OCI-M1 (cell line): ENCODE measurements at regions not wholly inside any gene's neighbourhood (a gene's known extent, or its start where the extent isn't known, plus 50 kb on each side); places are given as distances from the start of the nearest gene placed in this dataset.

Experiments
- DNase-seq: peaks from one replicate; lab custom pipeline; 2025; lab: John Stamatoyannopoulos, UW

DNA sequence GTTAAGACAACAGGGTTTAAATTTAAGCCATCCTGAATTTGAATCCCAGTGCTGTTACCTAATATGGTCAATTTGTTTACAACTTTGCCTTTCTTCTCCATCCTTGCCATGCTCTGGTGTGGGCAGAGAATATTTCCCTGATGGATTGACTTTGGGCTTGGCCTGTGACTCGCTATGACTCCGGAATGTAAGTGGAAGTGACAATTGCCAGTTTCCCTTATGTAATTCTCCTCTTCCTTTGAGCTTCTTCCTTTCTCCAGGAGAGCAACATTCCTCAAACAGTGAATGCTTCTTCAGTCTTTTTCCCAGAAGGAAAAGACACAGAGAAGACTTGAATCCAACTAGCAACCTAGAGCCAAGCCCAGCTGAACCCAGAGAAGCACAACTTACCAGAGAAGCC, 159.1 kb downstream of the LURAP1L start:
- DNase-seq: no peak

DNA sequence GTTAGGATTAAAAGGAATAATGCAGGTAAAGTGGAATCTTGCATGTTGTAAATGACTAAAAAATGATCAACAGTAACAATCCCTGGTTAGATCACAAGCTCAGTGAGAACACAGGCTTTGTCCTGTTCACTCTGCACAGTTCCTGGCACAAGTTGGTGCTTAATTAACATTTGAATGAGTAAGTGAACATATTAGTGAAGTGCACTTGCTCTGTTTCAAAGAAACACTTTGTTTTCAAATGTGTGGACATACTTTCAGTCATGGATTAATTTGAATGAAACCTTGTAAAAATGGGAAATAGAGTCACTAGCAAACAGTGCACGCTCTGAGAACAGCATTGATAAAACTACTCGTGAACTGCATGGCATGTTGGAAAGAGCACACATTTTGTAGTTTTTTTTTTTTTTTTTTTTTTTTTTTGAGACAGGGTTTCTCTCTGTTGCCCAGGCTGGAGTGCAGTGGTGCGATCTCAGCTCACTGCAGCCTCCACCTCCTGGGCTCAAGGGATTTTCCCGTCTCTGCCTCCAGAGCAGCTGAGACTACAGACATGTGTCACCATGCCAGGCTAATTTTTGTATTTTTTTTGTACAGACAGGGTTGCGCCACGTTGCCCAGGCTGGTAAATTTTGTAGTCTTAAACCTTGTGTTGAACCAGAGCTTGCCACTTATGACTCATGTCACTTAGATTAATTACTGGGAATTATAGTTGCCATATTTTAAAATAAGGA, 159.9 kb downstream of the LURAP1L start:
- no peak for DNase-seq

DNA sequence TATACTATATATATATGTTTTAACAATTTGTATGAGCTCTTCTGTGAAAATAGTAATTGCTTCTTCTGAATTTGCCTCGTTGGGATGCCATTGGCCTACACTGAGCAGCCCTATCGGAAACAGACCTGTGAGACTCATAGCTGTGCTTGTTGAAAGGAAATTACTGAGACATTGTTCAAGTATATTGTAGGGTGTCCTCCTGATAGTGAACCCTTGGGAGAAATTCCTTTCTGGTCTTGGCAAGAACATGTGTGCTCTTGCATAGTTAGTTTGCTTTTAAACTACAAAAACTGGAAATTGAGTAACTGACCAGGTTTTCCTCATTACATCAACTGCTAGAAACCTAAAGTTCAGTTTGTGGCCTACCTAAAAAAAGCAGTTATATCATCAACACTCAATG, 160.9 kb downstream of the LURAP1L start:
- no peak for DNase-seq

DNA sequence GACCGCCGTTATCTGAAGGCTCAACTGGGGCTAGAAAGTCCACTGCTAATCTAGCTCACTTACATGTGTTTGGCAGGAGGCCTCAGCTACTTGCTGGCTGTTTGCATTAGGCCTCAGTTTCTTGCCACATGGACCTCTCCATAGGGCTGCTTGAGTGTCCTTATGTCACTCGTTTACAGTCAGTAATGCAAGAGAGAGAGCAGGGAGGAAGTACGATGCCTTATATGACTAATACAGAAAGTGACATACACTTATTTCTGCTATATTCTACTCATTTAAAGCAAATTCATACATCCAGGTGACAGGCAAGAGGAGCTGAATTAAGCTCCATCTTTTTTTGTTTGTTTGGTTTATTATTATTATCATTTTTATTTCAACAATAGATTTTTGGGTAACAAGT, 179.6 kb downstream of the LURAP1L start:
- no peak for DNase-seq

DNA sequence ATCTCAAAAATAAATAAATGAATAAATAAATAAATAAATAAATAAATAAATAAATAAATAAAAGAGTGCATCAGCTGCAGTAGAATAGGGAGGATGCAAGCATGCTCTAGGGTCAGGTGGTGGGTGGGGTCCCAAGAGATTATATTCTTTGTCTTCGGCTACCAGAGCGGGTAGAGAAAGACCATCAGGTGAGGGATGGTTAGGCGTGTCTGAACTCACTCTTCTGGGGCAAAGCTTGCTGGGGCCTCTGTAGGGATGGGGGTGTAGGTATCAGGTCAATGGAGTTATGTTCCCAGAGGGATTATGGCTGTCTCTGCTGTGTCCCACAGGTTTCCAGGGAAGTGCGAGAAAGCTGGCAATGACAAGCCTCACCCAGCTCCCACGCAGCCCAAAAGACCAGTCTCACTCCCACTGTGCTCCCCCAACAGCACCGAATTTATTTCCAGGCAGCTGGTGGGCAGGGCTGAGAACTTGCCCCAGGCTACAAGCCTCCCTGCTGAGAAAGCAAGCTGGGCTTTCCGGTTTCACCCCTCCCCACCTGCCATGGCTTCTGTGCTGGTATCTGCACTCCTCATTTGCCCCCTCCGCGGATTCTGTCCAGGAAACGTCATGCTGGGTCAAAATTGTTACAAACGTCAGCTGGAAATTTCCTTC, 180.8 kb downstream of the LURAP1L start:
- no peak for DNase-seq

DNA sequence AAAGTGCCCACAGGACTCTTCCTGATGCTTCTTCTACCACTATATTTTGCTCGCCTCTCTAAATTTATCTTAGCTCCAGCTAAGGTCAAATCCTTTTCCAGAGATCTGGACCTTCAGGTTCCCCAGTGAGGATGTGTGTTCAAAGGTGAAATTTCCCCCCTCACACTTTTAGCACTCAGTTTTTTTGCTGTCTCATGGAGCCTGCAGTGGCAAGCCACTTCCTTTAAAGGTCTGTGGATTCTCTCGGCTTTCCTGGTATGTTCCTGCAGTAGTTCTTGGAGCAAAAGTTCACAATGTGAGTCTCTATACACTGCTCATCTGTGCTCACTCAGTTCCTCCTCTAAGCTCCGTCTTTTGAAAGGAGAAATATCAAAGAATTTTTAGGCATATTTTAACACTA, 181.4 kb downstream of the LURAP1L start:
- peak; percentile 92 for DNase-seq

DNA sequence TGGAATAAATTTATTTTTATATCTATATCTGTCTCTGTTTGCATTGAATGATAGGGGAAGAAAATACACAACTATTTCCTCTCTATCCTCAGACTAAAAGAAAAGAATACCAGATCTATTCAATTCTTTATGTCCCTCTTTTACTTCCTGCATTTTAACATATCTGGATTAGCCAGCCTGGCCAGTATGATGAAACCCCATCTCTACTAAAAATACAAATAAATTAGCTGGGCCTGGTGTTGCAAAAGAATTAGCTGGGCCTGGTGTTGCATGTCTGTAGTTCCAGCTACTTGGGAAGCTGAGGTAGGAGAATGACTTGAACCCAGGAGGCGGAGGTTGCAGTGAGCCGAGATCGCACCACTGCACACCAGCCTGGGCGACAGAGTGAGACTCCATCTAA, 182.0 kb downstream of the LURAP1L start:
- peak; percentile 89 for DNase-seq

DNA sequence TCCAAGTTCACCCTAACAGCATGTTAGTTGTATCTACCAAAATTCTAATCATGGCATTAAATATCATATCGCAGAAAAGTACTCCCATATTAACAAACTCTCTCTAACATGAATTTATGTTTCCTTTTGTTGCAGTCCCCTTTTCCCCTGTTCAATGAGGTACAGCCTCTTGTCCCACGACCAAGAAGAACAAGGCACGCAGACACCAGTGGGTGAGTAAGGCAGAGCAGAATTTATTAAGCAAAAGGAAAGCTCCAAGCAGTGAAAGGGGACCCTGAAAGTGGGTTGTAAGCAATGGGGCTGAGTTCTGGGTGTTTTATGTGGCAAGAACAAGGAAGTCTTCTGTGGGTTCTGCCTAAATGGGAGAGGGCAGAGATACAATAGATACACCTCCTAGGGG, 183.5 kb downstream of the LURAP1L start:
- peak; percentile 83 for DNase-seq

DNA sequence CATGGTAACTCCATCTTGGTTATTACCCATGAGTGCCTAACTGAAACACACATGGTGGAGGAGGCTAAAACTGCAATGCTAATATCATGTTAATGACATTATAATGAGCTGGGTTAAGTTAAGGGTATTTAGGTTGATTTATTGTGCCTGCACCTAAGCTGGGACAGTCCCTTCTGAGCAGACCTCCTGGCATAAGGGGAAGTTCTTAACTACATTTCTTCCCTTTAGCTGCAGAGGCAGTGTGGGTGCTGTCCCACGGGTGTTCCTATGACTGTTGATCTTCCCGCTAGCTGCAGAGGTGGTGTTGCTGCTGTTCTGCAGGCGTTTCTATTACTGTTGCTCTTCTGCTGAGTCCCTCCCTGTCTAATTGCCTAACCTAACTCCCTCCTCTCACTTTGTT, 183.9 kb downstream of the LURAP1L start:
- DNase-seq: no peak

DNA sequence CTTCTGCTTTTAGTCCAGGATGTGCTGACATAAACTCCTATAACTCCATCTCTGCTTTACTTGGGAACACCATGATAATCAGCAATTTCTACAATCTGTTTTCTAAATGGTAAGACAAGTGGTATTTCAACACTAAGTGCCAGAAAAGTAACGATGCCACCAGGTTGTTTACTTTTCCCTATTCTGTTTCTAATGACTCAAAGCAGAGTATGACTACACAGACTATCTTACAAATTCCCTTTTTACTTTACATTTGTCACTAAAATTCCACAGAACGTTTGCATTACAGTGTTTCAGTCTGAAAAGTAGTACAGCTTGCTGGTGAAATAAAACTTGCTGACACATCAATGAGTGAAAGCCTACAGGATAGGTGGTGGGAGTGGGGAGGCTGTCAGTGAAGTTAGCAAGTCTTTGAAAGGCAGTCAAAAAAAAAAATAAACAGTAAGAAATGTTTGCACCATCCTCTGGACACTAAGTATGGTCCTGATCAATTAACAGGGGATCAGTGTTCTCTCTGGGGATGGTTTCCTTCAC, 186.5 kb downstream of the LURAP1L start:
- DNase-seq: no peak

DNA sequence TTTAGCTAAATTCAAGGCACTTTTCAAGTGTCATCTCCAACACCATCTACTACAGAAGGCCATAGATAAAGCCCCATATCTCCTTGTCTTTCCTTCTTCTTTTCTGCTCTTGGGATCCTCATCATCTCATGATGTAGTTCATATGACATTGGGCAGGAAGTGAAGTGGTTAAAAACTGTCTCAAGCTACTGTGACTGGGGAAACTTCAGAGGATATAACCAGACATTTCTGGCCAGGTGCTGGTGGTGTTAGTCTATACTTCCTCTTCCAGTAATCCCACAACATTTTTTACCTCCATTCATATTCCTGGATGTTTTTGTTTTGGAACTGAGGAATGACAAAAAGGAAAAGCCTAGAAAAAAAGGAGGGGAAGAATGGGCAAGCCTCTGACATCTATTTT, 188.7 kb downstream of the LURAP1L start:
- peak; percentile 91 for DNase-seq

DNA sequence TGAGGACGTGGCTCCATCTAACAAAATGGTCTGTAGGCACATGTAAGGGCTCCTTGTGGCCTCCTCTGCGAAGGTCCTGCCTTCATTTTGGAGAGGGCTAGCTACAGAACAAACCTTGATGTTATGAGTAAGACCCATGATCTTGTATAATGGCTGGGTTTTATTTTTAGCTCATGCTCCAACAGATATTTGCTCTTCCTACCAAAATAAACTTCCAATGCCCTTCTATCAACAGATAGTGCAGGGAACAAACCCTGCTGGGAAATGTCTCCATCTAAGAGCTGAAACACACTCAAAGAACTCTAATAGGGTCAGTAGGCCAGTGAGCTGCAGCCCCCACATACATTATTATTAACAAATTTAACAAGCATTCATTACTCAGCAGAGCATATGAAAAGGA, 189.5 kb downstream of the LURAP1L start:
- DNase-seq: no peak

DNA sequence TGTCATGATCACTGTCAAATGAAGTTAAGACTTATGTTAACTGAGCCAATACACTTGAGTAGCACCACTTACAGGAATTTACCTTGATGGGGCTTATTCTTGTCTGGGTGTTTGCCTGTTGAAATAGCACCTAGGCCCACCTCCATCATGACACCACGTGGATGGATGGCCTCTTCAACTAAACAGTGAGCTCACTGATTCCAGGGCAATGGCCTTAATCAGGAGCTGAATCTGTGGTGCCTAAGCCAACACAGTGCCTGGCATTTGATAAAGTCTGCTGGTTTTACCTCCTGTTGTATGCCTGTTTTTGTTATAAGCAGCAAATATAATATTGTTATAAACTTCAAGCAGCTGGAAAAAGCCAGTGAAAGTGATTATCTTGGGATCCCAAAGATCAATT, 190.5 kb downstream of the LURAP1L start:
- DNase-seq: no peak

DNA sequence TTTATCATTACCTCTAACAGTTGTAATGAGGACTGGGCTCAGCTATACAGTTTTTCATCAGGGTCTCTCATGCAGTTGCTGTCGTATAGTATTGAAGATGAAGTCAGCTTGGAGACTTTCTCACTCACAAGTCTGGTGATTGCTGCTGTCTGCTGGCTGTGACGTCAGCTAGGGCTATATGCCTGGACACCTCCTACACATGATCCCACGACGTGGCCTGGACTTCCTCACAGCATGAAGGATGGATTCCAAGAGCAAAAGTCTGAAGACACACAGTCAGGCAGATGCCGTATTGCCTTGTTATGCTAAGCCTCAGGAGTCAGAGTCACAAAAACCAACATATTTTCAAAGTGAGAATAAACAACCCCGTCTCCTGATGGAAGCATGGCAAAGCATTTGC, 193.3 kb downstream of the LURAP1L start:
- DNase-seq: no peak

DNA sequence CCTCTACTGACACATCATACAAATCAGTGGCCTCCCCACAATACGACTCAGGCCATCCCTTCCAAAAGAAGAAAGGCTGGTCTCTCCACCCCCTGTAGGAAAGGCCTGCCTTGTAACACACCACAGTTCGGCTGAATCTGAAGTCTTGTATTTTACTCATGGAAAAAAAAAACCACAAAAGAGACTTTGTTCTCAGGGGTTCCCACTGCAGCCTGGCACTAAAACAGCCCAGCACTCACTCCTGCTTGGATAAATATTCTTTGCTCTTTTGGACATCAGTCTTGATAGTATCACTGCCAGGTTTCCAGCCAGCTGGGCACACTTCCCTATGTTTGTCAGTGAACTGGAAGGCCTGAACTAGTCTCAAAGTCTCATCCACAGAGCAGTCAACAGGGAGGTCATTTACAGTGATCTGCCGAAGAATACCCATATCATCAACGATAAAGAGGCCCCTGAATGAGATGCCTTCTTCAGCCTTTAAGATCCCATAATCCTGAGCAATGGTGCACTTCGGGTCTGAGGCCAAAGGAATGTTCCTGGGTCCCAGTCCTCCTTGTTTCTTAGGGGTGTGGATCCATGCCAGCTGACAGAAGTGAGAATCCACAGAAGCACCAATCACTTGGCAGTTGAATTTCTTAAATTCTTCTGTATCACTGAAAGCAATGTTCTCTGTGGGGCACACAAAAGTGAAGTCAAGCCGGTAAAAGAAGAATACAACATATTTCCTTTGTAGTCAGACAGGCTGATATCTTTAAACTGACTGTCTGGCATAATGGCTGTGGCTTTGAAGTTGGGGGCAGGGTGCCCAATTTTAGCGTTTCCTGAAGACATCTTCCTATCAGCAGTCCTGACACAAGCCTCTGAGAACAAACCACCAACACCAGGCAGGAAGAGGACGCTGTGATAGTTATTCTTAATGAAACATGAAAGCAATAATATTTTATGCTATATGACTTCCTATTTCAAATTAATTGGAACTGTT, 198.1 kb downstream of the LURAP1L start:
- peak; percentile 98 for DNase-seq

DNA sequence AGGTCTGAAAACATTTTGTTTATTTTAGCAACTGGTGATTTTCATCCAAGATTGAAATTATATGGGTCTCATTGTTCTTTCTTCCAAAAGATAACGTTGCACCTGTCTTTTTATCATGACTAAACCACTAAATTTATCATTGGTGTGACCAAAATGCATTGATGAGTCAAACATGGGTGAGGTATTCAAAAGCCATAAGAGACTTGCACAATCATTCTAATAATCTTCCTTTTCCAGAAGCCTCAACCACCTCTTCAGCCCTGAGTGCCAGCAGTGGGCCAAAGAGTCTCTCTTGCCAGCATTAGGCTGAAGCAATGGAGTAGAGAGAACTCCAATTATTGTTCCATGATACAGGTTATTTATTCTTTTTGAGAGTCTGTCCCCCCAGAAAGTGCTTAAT, 198.9 kb downstream of the LURAP1L start:
- DNase-seq: peak; percentile 92

DNA sequence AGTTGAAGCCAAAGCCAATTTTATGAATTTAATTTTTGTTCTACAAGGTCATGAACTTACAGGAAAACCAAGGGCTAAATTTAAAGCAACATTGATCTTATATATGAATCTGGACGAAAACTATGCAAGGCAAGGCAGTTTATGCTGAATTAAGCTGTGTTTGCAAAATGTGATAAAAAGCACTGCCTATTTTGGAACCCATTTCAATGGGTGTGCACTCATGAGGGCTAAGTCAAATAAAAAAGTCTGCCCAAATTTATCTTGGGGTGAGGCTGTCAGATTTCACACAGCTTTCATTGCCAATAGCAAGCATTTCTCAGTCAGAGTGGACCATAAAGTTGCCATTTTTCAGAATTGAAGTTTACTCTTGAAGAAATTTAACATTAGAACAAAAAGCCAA, 199.9 kb downstream of the LURAP1L start:
- DNase-seq: no peak

DNA sequence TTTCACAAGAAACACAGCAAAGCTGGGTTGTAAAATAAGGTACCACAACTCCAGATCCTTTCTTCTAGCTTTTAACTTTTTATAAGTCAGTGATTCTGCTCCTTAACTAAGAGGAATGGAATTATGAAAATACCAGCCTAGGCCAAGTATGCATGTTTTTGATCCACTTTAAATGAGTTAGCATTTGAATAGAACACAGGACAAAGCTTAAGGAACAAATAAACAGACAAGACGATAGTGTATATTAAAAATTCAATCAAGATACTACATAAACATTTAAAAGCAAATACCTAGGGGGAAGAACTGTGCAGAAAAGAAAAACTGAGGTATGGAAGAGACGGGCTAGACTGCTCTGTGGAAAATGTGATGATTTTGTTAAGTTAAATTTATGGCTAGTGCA, 200.7 kb downstream of the LURAP1L start:
- no peak for DNase-seq

DNA sequence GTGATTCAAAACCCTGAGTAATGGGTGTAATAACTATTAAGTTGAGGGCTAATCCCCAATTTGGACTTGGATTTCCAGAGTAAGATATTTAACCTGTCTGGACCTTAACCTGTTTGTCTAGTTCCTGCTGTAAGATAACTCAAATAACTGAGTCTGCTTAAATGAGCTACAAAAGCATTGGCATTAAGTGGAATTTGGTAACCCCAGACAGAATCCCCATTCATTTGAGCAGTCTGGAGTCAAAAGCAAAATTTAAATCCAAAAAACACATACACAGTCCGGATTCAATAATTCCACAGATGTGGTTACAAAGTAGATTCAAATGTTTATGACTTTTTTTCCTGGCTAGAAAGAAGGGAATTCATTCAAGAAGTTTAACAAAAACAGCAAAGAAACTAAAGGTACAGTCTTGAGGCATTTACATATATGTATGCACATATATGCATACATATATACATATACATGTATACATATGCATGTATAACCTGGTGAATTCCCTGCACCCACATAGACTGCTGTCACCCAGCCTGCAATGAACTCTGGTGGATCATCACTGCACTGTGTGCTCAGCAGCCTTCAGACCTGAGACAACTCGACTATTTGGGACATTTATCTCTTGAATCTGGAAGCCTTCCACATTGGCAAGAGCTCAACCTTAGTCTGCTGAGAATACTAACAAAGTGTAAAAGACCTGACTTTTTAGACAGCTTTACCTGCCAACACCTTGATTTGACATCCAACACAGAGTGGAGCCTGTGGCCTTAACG, 205.4 kb downstream of the LURAP1L start:
- no peak for DNase-seq

DNA sequence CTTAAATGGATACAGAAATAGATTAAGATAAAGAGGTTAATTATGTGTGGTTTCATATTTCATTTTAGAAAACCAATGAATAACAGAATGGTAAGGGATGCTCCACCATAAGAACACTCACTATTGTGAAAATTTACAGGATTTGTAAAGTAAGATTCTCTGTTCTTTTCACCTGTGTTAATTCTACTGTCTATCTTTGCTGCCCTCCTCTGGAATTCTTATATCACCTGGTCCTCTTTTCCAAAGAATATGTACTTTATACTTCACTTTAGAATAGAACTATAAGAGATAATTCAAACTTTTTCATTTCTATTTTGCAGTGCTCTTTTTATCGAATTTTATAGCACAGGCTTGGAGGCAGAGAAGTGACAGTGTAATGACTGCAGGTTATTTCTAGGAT, 213.4 kb downstream of the LURAP1L start:
- DNase-seq: no peak

DNA sequence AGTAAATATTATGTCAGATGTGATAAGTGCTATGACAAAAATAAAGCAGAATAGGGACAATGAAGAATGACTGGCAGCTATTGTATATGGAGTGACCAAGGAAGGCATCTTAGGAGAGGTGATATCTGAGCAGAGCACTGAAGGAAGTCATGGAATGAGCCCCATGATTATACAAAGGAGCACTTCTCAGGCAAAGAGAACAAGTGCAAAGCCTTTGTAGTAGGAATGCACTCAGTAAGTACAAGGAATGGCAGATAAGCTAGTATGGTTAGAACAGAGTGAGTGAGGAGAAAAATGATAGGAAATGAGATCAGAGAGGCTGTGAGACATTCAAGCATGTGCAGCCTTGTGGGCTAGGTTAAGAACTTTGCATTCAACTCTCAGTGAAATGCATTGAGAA, 214.8 kb downstream of the LURAP1L start:
- DNase-seq: no peak

DNA sequence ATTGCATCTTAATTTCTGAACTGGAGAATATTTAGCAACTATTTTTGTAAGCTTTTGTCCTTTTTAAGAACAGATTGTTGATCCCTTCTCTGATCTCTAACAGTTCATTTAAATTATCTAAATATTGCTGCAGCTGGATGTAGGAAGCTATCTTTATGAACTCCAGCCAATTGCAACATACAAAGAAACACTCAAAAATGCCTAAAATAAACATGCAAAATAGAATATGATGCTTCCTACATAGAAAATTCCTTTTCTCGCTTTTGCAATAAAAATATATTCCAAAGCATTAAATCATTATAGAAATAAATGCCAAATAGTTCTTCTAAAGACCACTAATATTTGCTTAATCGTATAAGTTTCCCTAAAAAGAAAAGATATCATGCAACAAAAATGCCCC, 218.6 kb downstream of the LURAP1L start:
- DNase-seq: no peak
